ENCODE measurements at regions not wholly inside any gene's neighbourhood (a gene's known extent, or its start where the extent isn't known, plus 50 kb on each side); places are given as distances from the start of the nearest gene placed in this dataset.

DNA sequence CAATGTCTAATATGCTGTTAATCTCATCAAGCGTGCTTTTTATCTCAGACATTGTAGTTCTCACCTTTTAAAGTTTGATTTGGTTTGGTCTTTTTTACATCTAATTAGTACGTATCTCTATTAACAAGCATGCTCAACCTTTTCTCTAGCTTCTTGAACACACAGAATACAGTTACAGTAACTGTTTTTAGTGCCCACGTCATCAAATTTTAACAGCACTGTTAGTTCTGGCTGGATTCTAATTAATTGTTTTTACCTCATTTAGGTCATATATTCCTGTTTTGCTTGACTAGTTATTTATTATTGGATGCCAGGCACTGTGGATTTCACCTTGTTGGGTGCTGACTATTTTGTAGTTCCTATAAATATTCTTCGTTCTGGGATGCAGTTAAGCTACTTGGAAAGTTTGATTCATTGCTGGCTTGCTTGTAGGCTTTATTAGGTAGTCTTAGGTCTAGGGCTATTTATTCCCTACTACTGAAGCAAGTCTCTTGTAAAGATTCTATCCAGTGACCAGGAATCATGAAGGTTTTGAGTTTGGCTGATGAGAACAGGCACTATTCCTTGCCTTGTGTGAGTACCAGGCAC lies 263.0 kb downstream of the ETAA1 start:
- no peak for DNase-seq (ENCODE audit: low read depth)

- DNase-seq (ENCODE audit: low read depth): no peak
Observed at GRCh38 chr2:67660871-67661270, 263.7 kb downstream of the ETAA1 start.

DNA sequence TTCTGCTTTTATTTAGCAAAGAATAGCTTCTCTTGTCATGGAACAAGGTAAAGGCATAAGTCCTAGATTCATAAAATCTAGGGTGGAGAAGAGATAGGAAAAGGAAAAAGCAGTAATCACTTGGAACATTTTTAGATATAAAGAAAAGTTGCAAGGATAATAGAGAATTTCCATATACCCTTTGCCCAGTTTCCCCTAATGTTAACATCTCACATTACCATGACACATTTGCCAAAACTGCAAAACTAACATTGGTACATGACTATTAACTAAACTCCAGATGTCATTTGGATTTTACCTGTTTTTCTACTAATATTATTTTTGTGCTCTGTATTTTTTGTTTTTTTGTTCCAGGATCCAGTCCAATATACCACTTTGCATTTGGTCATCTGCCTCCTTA lies 265.1 kb downstream of the ETAA1 start:
- DNase-seq (ENCODE audit: low read depth): no peak

GRCh38 chr2:67663776-67664175 lies 266.6 kb downstream of the ETAA1 start:
- DNase-seq (ENCODE audit: low read depth): peak; percentile 49

DNA sequence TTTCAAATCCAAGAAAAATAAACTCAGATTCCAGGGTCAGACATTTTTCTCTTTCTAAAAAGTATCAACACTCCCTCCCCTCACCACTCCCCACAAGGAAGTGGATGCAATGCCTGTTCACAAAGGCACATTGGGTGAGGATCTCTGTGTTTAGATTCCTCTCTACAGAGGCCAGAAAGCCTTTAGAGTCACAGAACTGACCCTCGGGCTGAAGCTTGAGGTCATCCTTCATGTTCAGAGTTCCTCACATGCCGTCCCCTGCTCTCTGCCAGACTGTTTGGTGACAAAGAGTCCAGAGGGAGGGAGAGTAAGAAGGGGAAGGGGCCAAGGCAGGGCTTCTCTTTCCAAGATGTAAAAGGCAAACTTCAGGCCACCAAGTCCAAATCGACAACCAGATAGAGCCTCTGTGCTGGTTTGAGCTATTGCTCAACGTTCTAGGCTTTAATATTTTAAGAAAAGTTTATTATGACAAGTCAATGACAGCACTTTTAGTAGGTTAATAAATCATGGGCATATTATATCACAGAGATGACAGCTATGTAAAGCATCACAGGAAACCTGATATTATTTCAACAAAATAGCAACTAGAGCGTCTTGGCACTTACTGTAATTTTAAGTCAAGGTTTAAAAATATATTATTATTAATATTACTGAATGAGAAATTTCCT lies 269.4 kb downstream of the ETAA1 start:
- no peak for DNase-seq (ENCODE audit: low read depth)

GRCh38 chr2:67667054-67667908 lies 270.1 kb downstream of the ETAA1 start:
- no peak for DNase-seq (ENCODE audit: low read depth)

DNA sequence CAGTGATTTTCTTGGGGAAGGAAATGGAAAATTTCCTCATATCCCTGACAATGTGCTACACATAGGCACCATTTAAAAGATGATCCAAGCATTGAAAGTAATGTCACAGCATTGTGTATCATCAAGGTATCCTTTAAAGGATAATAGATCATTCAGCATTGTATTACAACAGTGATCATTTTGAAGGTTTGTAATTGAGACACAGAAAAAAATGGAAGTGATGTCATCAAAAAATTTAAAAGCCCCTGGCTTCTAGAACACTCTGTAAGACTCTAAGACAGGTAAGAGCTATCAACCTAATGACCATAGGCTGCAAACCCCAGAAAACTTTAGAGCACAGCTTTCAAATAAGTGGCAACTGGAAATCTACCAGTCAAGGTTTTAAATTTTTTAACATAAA lies 271.4 kb downstream of the ETAA1 start:
- no peak for DNase-seq (ENCODE audit: low read depth)

GRCh38 chr2:67669168-67669567 lies 272.0 kb downstream of the ETAA1 start:
- no peak for DNase-seq (ENCODE audit: low read depth)

GRCh38 chr2:67669766-67670165 lies 272.6 kb downstream of the ETAA1 start:
- DNase-seq (ENCODE audit: low read depth): no peak

GRCh38 chr2:67670747-67671183 lies 273.6 kb downstream of the ETAA1 start:
- DNase-seq (ENCODE audit: low read depth): no peak

DNA sequence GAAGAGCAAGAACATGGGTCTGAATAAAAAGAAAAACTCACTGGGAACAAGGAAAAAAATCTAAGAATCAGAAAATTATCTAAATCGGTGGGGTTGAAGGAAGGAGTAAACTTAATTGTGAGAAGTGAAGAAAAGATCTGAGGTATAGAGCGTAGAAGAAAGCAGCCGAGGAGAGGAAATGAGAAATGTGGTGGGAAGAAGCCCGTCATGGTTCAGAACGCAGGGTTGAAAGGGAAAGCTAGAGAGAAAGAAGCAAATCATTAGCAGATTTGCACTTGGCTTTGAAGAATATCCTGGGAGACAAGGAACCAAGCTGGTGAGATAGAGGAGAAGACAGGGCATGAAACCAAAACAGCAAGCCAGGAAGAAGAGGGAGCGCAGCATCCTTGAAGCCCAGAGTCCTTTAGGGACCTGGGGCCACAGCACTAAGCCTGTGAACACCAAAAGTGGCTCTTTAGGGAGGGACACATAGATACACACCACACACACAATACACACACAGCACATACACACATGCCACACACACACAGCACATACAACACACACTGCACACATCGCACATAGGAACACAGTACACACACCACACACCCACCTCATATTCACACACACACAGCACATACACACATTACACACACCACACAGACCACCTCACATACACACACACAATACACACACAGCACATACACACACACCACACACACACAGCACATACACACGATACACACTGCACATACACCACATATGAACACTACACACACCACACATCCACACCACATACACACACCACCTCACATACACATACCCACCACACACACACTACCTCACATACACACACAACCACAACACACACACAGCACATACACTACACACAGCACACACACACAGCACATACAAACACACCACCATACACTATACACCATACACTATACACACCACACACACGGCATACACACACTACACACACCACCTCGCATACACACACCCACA lies 274.6 kb downstream of the ETAA1 start:
- no peak for DNase-seq (ENCODE audit: low read depth)

- no peak for DNase-seq (ENCODE audit: low read depth)
Observed at GRCh38 chr2:67674668-67675067, 277.5 kb downstream of the ETAA1 start.

DNA sequence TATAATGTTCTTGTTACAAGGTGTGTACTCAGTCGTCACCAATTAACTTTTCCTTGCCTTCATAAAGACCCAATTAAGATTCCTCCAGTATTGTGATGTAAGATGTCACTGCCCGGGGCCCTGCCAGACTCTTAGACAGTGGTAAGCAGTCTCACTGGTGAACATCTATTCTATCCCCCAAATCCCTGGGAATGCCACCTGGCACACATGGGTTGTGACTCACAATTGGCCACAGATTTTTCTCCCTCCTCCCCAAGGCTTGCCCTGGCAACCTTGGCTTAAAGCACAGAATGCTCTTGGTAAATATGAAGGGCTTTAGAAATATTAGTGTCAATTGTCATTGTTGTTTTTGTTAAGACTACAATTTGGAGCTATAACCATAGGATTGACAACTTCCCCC lies 287.9 kb downstream of the ETAA1 start:
- DNase-seq (ENCODE audit: low read depth): no peak

GRCh38 chr2:67686254-67686653 lies 289.1 kb downstream of the ETAA1 start:
- DNase-seq (ENCODE audit: low read depth): no peak

DNA sequence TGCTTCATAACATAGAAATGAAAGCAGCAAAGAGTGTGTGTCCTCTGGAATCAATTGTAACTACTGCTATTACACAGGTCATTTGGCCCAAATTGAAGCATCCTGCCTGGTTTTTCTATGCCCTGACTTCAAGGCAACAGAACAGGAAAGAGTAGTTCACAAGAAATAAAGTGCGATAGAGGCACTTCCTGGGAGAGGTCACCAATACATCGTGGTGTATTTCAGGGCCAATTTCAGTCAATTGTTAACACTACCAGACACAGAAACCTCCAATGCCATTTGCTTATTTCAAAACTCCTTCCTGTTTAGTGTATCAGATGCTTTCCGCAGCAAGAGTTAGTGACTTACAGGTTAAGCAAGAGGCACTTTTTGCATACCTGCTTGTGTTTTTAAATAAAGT lies 292.1 kb downstream of the ETAA1 start:
- no peak for DNase-seq (ENCODE audit: low read depth)

DNA sequence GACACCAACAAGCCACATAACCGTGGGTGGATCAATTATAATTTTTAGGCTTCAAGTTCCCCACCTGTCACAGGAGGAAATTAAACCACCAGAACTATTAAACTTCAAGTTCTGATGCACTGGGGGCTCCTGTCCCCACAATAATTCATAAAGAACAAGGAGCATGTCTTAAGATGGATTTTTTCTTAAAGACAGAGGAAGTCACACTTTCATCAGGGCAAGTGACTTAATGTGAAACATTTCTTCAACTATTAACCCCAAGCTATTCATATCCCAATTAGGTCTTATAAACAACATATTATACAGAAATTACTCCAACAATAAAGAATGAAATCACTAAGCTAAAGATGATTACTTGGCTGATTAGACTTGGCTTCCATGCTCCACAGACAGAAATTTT lies 292.5 kb downstream of the ETAA1 start:
- no peak for DNase-seq (ENCODE audit: low read depth)

GRCh38 chr2:67694445-67694844 lies 297.3 kb downstream of the ETAA1 start:
- no peak for DNase-seq (ENCODE audit: low read depth)

DNA sequence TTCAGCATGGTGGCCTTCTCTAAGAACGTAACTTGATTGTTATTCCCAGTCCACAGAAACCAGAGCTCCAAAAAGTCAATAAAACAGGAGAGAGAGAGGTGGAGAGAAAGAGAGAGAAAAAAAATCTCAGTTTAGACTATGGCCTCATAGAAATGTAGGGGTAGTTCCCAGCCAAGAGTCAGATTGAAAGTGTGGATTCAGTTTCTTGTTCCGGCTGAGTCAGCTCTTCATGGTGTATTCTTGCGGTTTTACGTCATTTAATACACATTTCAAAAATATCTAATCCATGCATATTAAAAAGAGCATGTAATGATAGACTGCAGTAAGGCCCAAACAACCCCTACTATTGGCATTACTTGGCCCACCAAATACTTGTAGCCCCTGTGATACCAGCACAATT lies 303.9 kb downstream of the ETAA1 start:
- DNase-seq (ENCODE audit: low read depth): peak; percentile 48

DNA sequence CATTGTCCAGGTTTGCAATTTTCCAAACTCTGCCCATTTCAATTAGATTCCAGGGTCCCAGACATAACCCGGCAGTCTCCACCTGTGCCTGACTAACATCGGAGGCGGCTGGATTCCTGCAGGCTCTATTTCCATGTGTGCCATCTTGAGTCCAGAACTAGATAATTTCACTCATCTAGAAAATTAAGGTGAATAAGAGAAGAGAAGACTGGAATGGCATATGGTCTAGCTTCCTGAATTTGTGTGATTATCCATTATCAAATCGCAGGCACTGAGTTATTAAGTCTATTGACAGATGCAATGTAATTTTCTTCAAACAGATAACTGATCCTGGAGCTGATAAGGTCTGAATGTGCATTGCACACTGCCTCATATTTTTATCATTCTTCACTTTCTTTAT lies 305.2 kb downstream of the ETAA1 start:
- no peak for DNase-seq (ENCODE audit: low read depth)

DNA sequence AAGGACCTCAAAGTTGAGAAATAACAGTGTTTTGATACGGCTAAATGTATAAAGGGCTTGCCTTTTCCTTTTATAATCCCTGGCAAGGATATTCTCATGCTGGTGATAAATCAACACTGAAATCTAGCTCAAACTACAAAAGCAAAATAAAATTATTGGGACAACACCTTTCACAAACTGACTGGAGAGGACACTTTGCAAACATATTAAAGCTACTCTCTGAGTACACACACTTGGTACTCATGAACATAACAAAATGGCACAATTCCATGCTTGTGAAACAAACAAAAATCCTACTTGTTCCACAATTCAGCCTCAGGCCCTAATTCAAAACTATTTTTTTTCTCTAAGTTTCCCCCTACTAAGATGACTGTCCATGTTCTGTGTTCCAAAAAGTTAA lies 305.8 kb downstream of the ETAA1 start:
- no peak for DNase-seq (ENCODE audit: low read depth)

GRCh38 chr2:67706082-67706481 lies 308.9 kb downstream of the ETAA1 start:
- DNase-seq (ENCODE audit: low read depth): no peak

DNA sequence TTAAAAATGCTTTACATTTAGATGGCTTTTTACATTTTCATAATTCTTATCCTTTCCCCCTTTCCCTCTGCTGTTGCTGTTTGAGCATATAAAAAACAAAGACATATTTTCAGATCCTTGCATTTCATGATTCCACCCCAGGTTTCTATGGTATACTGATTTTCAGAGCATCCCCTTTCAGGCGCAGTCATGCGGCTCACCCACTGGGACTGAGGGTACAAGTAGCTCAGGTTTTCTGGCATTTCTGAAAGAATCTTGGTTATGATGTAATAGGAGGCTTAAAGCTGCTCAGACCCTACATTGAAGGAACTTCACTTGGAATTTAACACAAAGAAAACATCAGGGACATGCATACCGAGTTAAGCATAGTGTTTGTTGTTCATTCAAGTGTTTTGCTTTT lies 310.8 kb downstream of the ETAA1 start:
- no peak for DNase-seq (ENCODE audit: low read depth)
